Endothelial cell of umbilical vein (primary cell): ENCODE measurements at regions not wholly inside any gene's neighbourhood (a gene's known extent, or its start where the extent isn't known, plus 50 kb on each side); places are given as distances from the start of the nearest gene placed in this dataset.

ENCODE experiments used
- BruUV-seq: library from RNA; stranded (reverse); fragments of 400-500 nt; replicated peaks from 2 replicates; lab custom pipeline; 2021; lab: Mats Ljungman, UMichigan
- CTCF ChIA-PET: fragments of 300-600, 350-600 bp; sonication (Branson Sonifier 250); formaldehyde crosslinking; loops from one replicate; lab custom pipeline; 2021; ENCODE audit warnings: antibody characterized with exemption, inconsistent platforms; lab: Charles Lee
- POLR2A ChIA-PET: fragments of 300-600, 350-600 bp; sonication (Branson Sonifier 250); formaldehyde crosslinking; loops from one replicate; lab custom pipeline; 2021; ENCODE audit warnings: antibody characterized with exemption, inconsistent platforms; lab: Charles Lee
- DNase-seq: peaks from one replicate; pipeline ENCODE4 v3.0.0-alpha.2; 2011; ENCODE audit warnings: low read depth, low spot score
- FAIRE-seq: peaks from 2 replicates; lab custom pipeline; 2011; peaks lifted over from hg19 to GRCh38; lab: Jason Lieb, UNC
- H2AFZ ChIP-seq: 2 replicates; pipeline ENCODE4 v1.6.0; 2012; ENCODE audit warnings: low read depth, low read length, control low read depth, inconsistent platforms
- H3K27ac ChIP-seq: 2 replicates; pipeline ENCODE4 v1.5.1; 2011; ENCODE audit warnings: low read depth, mild to moderate bottlenecking, control low read depth, low read length, moderate library complexity; ENCODE audit not compliant: insufficient read depth
- H3K27me3 ChIP-seq, 2 experiments: 2 replicates each; pipeline versions ENCODE4 v1.6.0 to v1.6.1; 2011; ENCODE audit warnings: low read length in 2 of 2, mixed read lengths in 1 of 2; ENCODE audit not compliant: control insufficient read depth in 2 of 2, insufficient read depth in 2 of 2
- H3K36me3 ChIP-seq, 2 experiments: 2 replicates in 1 of 2; 3 replicates in 1 of 2; pipeline ENCODE4 v1.5.1; 2011; ENCODE audit warnings: low read length in 2 of 2, mild to moderate bottlenecking in 1 of 2, moderate library complexity in 1 of 2; ENCODE audit not compliant: control insufficient read depth in 2 of 2, insufficient read depth in 2 of 2; ENCODE audit errors: extremely low read depth in 1 of 2
- H3K4me1 ChIP-seq: 3 replicates; pipeline ENCODE4 v1.5.1; 2011; ENCODE audit warnings: mild to moderate bottlenecking, low read length; ENCODE audit not compliant: control insufficient read depth, insufficient read depth; ENCODE audit errors: extremely low read depth
- H3K4me2 ChIP-seq: 2 replicates; pipeline ENCODE4 v1.6.1; 2011; ENCODE audit warnings: low read length, control low read depth, mixed read lengths; ENCODE audit not compliant: insufficient read depth
- H3K4me3 ChIP-seq, 3 experiments: fragments of 200-600 bp in 1 of 3; sonication (generic), shearing (Covaris generic) in 1 of 3; replicated peaks in 1 of 3; 2 replicates each; pipeline ENCODE4 v1.5.1; 2011 to 2016; ENCODE audit warnings: control low read depth in 3 of 3, low read length in 3 of 3, mild to moderate bottlenecking in 2 of 3, inconsistent platforms in 1 of 3, low read depth in 1 of 3, moderate library complexity in 1 of 3; ENCODE audit not compliant: insufficient read depth in 1 of 3
- H3K79me2 ChIP-seq: 2 replicates; pipeline ENCODE4 v1.6.0; 2012; ENCODE audit warnings: low read length, inconsistent platforms; ENCODE audit not compliant: control insufficient read depth, insufficient read depth
- H3K9ac ChIP-seq: replicated peaks from 2 replicates; pipeline ENCODE3; 2011; ENCODE audit warnings: low read length, control low read depth; ENCODE audit not compliant: insufficient read depth; ENCODE audit errors: extremely low read depth
- H3K9me1 ChIP-seq: replicated peaks from 3 replicates; pipeline ENCODE4 v1.6.0; 2011; ENCODE audit warnings: mild to moderate bottlenecking, low read length; ENCODE audit not compliant: control insufficient read depth, insufficient read depth; ENCODE audit errors: extremely low read depth
- H3K9me3 ChIP-seq: replicated peaks from 2 replicates; pipeline ENCODE4 v1.5.1; 2012; ENCODE audit warnings: low read length, inconsistent platforms; ENCODE audit not compliant: control insufficient read depth, insufficient read depth
- H4K20me1 ChIP-seq: replicated peaks from 2 replicates; pipeline ENCODE3; 2011; ENCODE audit warnings: mild to moderate bottlenecking, low read length; ENCODE audit not compliant: control insufficient read depth, insufficient read depth; ENCODE audit errors: extremely low read depth
- CTCF ChIP-seq, 2 donors: IDR thresholded peaks; 1 replicate in 1 of 2; 2 replicates in 1 of 2; pipeline ENCODE4 v1.5.1; 2011; ENCODE audit warnings: low read length in 2 of 2, mild to moderate bottlenecking in 2 of 2, moderate library complexity in 2 of 2, control low read depth in 1 of 2, inconsistent platforms in 1 of 2, low read depth in 1 of 2; ENCODE audit not compliant: insufficient read depth in 1 of 2; ENCODE audit errors: extremely low read depth in 1 of 2
- EZH2 ChIP-seq: IDR thresholded peaks from 2 replicates; pipeline ENCODE4 v1.6.1; 2012; ENCODE audit warnings: borderline replicate concordance, low read depth, mild to moderate bottlenecking, moderate library complexity, low read length, inconsistent platforms; ENCODE audit not compliant: severe bottlenecking
- FOS ChIP-seq: IDR thresholded peaks from 2 replicates; pipeline ENCODE4 v1.6.1; 2011; ENCODE audit warnings: mild to moderate bottlenecking, low read length, moderate library complexity, borderline replicate concordance; ENCODE audit not compliant: insufficient read depth
- GATA2 ChIP-seq: IDR thresholded peaks from 2 replicates; pipeline ENCODE4 v1.7.0; 2011; ENCODE audit warnings: low read depth, mild to moderate bottlenecking, moderate library complexity, mixed read lengths, low read length; ENCODE audit not compliant: insufficient read length, insufficient read depth
- JUN ChIP-seq: IDR thresholded peaks from 2 replicates; pipeline ENCODE4 v1.6.1; 2011; ENCODE audit warnings: borderline replicate concordance, low read depth; ENCODE audit not compliant: insufficient read length, insufficient read depth
- MAX ChIP-seq: IDR thresholded peaks from 2 replicates; pipeline ENCODE4 v1.6.1; 2011; ENCODE audit not compliant: insufficient read depth, insufficient read length
- MYC ChIP-seq: IDR thresholded peaks from one replicate; pipeline ENCODE4 v1.6.1; 2011; ENCODE audit warnings: mild to moderate bottlenecking, low read depth, low read length
- POLR2A ChIP-seq: IDR thresholded peaks from 2 replicates; pipeline ENCODE4 v1.6.1; 2012; ENCODE audit warnings: low read depth, mild to moderate bottlenecking, control low read depth, low read length
- POLR2AphosphoS5 ChIP-seq: IDR thresholded peaks from 2 replicates; pipeline ENCODE4 v1.6.1; 2012; ENCODE audit warnings: low read depth, mild to moderate bottlenecking, control low read depth, low read length, moderate library complexity; ENCODE audit not compliant: insufficient read depth
- dilution Hi-C: fragments of 300-500 bp; cut with MboI; formaldehyde crosslinking; loops from one replicate; pipeline ENCODE4 v1.15.0; 2019; ENCODE audit warnings: low sequenced_read_pairs; ENCODE audit not compliant: extremely low pct_ligation_motif_present
- intact Hi-C: fragments of 100-400 bp; cut with micrococcal nuclease; formaldehyde crosslinking; loops from one replicate; pipeline ENCODE4 v1.10.0; 2022

- Histone ChIP-seq H3K9ac (no peak overlapping the region), H3K4me3 (no peak overlapping the region), H2AFZ (no peak overlapping the region), H3K9me3 (peaks cover 1% of the 10 kb centered on the region), H3K79me2 (no peaks in the 10 kb centered on the region), H3K27ac (no peak overlapping the region), H3K4me1 (no peaks in the 10 kb centered on the region), H3K4me2 (no peak overlapping the region), H3K27me3 (no peaks in the 10 kb centered on the region), H3K36me3 (no peaks in the 10 kb centered on the region), H4K20me1 (no peaks in the 10 kb centered on the region), H3K9me1 (no peaks in the 10 kb centered on the region)
- CTCF ChIA-PET: no interaction called here
- dilution Hi-C loops (no loop called here), intact Hi-C loops (no loop called here)
- TF ChIP-seq JUN (no peak), EZH2 (no peak), POLR2AphosphoS5 (no peak), FOS (no peak), MYC (no peak)
- BruUV-seq: no TSS peak
- POLR2A ChIA-PET: no interaction called here
- DNase-seq: no peak
- FAIRE-seq: no peak
These were observed 939.0 kb upstream of the FANCL start for GRCh38 chr2:59180111-59180510.

GRCh38 chr2:59177748-59178147 is 936.6 kb upstream of the FANCL start:
- Histone ChIP-seq H4K20me1 (no peaks in the 10 kb centered on the region), H3K9ac (no peak overlapping the region), H3K36me3 (no peaks in the 10 kb centered on the region), H3K4me3 (no peak overlapping the region), H3K4me1 (no peaks in the 10 kb centered on the region), H3K9me1 (no peaks in the 10 kb centered on the region), H3K9me3 (peaks cover 2% of the 10 kb centered on the region), H3K27me3 (no peaks in the 10 kb centered on the region), H3K27ac (no peak overlapping the region), H3K4me2 (no peak overlapping the region), H2AFZ (no peak overlapping the region), H3K79me2 (no peaks in the 10 kb centered on the region)
- POLR2A ChIA-PET: no interaction called here
- TF ChIP-seq JUN: no peak
- no peak for TF ChIP-seq POLR2A
- no peak for TF ChIP-seq FOS
- TF ChIP-seq GATA2: no peak
- no peak for TF ChIP-seq POLR2AphosphoS5
- TF ChIP-seq MYC: no peak
- no peak for TF ChIP-seq MAX
- no peak for TF ChIP-seq EZH2
- TF ChIP-seq CTCF (IDR thresholded peaks at IDR 0.05; ENCODE audit: extremely low read depth in 1 of 2, insufficient read depth in 1 of 2, low read depth in 1 of 2, low read length in 2 of 2): no peak
- FAIRE-seq: no peak
- no TSS peak for BruUV-seq
- intact Hi-C loops (no loop called here), dilution Hi-C loops (no loop called here)
- CTCF ChIA-PET: no interaction called here
- DNase-seq: no peak
